ENCODE measurements at regions not wholly inside any gene's neighbourhood (a gene's known extent, or its start where the extent isn't known, plus 50 kb on each side); places are given as distances from the start of the nearest gene placed in this dataset.
A peak's percentile ranks its signal among the peaks of the same experiment; 100 is the strongest.

DNA sequence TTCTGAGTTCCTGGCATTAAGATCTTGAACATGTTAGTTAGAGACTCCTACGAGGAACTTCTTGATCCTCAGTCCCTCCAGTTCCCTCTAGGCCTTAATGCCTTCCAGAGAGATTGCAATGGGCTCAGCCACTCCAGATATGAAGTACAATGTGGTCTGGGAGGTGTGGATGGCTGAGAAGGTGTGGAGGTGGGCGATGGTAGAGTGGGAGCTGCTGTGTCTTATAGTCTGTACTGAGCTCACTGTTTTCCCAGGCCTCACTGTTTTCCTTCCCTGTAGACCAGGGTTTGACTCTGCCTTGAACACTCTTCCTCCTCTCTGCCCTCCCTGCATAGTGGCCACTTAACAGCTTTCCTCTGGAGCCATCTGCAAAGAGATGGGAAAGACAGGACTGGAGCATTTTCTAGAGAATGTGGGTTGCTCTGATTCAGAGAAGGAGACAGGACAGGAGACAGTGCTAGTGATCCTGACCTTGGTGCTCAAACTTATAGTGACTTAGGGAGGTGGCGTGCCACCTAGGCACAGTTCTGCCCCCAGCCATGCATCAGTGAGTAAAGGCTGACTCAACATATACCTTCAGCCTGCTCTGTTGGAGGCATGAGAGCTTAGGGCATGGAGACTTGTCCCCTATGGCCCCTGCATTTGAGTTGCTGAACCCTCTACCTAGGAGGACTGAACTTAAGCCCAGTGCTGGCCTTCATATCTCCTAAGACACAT, 129.7 kb downstream of the TDRD15 start:
- no peak for DNase-seq (ENCODE audit: low spot score)

DNA sequence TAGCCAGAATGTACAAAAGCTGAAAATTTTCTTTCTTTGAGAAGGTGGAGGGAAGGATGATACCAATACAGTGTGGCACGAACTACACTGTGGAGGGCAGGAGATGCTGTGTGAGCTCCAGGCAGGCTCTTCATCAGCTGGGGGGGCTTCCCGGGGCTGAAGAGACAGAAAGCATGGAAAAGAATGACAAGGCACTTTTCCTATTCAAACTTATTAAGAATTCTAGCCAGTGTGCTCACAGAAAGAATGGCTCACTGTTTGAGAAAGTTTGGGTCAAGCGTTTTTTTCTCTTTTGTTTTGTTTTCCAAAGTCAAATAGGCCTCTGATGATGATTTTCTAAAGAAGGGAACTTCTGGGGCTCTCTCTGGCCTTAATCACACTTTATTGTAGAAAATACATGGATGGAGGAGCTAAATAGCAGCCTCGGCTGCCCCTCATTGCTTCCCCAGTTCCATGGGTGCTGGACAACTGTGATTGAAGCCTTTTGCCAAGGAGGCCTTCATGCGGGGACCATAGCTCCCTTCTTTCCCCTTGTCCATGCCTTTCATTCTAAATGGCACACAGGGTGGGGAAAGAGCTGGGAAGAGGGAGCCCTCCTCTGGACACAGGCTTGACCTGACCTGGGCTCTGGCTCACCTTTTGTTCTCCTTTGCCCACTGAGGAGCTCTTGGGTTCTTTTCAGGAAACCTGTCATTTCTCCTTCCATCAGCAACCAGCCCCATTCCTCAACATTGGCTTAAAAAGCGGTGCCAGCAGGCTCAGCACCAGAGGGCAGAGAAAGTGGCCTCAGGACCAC, 130.6 kb downstream of the TDRD15 start:
- DNase-seq (ENCODE audit: low spot score), result no peak

DNA sequence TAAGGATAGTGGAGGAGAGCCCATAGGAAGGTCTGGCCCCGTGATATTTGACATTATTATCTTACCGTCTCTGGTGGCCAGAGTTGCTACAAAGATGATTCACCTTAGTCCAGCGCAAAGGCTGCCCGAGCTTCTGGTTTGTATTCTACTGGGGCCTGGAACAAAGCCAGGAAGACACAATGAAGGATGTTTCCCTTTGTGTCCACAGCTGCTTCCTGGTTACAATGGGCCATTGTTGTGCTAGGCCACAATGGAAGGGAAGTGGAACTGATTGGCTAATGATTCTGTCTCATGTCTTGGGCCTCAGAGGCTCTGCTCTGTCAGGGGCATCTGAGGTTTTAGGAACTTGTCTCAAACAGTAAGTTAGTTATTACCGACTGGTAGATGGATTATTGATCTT, 132.2 kb downstream of the TDRD15 start:
- DNase-seq (ENCODE audit: low spot score), result no peak

DNA sequence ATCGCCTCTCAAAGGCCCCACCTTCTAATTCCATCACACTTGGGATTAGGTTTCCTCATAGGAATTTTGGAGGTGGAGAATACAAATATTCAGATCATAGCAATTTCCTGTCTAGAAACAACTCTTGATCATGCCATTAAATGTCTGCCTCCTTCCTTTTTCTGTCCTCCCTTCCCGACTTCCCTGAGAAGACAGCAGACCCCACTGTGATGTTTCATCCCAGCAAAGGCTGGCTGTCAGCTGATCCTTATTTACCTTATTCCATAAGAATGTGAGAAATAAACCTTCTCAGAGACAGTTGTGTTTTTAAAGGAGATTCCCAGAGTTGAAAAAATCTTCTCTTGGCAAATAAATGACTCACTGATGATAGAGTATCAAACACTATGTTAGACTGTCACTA, 133.9 kb downstream of the TDRD15 start:
- no peak for DNase-seq (ENCODE audit: low spot score)

DNA sequence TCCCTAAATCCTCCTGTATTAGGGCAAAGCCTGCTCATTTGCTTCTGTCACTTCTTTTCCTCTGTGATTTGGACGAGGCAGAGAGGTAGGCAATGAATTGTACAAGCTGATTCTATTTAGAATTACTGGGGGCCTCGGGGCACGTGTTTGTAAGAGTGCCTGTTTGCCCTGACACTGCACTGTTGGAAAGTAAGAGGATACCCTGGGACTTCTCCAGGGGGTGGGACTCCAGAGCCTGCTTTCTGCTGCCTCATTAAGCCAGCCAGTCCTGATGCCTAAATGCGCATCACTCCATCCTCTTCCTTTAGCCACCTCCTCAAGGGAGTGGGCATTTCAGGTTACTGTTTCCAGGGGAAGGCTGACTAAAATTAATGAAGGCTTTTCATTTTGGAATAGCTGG, 134.3 kb downstream of the TDRD15 start:
- DNase-seq (ENCODE audit: low spot score), result no peak

DNA sequence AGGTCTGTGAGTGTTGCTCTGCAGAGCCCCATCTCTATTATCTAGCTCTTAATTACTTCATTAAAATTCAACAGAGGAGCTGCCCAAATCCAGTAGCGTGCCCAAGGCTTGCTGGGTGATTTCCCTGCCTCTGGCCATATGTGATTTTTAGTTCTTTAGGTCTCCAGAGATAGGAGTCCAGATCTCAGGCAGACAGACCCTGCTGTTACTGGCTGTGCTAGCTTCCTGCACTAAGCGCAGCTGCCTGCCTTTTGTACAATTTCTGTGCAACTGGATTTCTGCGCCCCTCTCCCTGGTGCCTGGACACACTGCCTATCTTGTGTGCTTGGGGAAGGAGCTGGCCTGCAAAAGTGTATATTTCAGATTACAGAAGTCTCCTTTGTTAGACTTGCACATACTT, 136.5 kb downstream of the TDRD15 start:
- DNase-seq (ENCODE audit: low spot score), result no peak

DNA sequence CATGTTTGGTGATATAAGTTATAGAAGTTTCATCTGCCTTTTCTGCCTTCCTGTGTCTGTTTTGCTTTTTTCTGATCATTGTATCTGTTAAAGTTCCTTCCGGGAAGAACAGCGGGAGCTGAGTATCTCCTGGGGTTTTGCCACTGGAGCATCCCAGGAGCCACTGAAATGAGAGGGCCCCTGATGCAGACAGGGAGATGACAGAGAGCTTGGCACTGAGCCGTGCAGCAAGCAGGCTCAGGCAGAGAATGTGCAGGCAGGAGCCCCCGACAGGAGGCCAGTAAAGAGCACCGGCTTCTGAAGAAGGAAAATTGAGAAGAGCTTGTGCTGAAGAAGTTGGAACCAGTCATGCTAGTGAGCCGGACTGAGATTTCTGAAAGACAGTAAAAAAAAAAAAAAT, 137.8 kb downstream of the TDRD15 start:
- DNase-seq (ENCODE audit: low spot score), result no peak

DNA sequence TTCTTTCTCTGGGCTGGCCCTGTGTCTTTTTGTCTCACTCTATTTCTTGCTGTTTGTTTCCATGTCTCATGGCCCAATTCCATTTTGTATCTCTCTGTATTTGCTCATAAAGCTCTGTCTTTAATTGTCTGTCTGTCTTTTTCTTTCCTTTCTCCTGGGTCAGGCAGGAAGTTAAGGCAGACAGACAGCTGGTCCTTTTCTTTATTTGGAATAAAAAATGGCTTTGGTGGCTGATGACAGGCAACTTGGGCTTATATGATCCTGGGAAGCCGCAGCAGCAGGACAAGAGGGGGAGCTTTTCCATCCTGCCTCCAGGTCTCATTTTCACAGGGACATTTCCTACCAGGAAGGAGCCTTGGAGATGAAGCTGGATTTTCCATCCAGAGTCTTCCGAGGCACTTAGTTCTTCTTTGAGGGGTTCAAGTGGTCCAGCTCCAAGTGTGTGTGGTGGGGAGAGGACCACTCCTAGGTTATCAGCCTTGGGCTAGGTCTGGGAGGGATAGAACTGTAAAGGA, 138.7 kb downstream of the TDRD15 start:
- DNase-seq (ENCODE audit: low spot score), result no peak

DNA sequence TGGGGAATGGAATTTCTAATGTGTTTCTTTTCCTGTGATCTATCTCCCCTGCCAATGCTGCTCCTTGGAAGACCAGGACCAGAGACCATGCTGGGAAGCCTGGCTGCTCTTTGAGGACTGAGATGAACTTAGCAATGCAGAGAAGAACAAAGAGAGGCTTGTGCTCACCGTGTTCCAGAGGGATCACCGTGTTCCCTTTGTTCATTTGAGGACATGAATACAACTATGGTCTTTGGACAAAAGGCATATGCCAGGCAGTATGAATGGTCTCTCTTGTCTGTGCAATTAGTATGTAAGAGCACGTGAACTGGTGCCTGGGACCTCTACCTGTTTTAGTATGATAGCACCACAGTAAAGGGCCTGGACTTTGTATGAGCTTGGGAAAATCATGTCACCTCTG, 139.9 kb downstream of the TDRD15 start:
- DNase-seq (ENCODE audit: low spot score), result no peak

DNA sequence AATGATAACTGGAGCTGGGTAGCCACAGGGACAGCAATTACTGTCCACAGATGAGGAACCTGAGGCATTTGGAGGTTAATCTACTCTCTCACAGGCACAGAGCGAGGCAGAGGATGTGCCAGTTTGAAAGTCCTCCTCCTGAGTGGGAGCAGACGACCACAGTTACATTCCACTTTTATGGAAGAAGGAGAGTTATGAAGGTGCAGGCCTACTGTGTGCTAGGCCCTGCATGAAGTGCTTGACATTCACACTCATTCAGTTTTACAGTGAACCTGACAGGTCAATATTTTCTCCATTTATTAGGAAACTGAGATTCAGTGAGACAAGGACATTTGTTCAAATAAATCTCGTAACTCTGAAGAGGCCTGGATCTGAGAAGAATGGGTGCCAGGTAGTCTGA, 142.0 kb downstream of the TDRD15 start:
- DNase-seq (ENCODE audit: low spot score), result no peak

DNA sequence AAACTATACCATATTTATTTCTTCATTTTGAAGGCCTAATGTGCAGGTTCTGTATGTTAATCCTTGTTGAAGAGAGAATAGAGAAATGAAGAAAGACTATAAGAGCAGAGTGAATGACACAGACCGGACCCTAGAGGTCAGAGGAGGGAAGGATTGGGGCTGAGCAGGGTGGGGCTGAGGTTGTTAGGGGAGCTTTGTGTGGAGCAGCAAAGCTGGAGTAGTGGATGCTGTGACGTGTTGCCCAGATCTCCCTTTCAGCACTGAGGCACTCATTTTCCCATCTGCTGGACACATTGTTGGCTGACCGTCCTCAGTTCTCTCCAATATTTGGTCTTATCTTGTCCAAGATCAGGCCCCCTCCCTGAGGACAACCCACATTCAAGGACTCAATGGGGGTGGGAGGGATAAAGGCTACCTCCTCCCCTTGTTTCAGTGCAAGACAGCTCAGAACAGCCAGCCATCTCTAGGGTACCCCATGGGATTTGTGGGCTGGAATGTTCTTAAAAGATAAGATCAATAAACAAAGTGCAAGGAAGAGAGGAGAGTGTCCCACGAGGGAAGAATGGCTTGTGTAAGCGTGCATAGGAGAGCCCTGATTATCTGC, 143.6 kb downstream of the TDRD15 start:
- peak; percentile 41 for DNase-seq (ENCODE audit: low spot score)

DNA sequence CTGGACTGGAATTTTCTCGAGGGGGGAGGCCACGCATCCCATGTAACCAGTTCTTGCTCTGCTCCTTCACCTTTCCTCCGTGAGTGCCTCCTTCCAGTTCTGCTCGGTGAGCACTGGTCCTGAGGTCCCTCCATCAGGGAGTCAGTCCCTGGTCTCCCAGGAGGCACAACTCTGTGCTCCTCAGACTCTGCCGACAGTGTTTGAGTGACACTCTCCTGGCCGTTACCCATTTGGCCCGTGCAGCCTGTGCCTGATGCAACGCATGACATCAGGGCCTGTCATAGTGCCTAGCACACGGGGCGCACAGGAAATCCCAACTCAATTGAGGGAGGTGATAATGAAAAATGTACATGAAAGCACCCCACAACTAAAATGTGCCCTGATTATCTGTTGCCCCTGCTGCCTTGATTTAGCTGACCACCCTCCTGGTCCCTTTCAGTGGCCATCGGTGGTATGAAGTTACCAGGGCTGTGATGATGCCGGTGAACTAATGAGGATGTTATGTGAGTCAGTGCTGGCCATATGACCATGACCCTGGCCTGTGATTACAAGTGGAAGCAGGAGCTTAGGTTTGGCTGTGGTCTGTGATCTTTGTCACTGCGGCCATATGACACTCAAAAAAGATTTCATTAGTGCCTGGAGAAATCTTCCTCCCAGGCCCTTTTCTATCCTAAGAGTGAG, 144.6 kb downstream of the TDRD15 start:
- no peak for DNase-seq (ENCODE audit: low spot score)

DNA sequence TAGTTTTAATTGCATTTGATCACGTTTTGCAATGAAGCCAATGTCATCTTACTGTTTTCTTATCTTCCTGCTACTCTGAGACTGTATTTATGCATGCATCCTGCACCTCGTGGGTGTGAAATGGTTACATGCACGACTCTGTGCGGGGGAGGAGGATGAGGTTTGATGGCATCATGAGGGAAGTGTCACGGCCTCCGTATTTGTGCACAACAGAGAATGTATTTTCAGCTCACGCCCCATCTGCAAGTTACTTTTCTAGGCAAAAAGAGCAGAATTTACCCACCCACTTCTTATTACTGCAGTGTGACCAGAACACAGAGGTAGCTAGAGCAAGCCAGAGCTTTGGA, 145.1 kb downstream of the TDRD15 start:
- DNase-seq (ENCODE audit: low spot score), result no peak

DNA sequence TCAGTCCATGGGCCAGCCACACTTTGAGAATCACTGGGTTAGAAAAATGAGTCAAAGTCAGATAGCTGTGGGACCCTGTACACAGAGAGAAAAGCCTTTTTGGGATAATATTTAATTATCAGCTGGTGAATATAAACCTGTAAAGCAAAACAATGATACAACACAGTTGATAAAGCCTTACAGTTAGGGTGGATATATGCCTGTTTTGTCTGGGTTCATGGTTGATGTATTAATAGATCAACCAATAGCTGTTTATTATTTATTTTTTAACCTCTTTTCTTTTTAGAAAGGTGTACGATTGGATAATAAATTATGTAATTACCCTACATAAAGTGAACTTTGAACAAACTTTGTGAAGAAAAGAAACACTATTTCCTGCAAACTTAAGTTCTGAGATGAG, 145.6 kb downstream of the TDRD15 start:
- no peak for DNase-seq (ENCODE audit: low spot score)

DNA sequence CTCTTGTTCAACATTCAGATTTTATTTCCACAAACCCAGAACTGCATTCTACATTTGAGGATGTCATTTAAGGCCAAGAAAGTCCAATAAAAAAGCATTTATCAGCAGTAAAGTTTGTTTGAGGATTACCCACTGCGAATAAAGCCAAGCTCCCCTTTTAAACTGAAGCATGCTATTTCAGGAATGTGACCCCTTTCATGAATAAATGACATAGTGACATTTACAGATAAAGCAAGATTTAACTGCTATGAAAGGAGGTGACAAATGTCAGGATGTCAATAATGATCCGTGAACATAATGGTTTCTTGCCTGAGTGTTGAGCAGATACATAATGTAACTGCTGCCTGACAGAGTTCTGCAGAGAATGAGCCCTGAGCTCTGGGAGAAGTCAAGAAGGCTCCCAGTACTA, 146.3 kb downstream of the TDRD15 start:
- no peak for DNase-seq (ENCODE audit: low spot score)

DNA sequence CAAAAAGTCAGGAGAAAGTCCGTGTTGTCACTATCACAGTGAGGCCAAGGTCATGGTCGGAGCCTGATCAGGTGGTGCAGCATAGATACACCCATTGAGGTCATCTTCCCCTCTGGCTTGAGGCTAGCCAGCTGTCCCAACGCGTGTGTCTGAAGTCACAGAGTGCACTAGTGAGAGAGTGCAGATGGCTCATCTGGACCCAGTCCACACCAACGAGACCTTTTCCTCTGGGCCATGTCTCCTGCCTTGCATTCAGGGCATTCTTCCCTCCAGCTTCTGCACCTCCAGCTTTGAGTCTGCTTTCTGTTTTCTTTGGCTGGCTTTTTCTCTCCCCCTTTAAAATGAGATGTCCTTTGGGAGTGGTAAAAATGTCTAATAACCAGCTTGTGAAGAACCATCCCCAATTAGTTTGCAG, 146.9 kb downstream of the TDRD15 start:
- DNase-seq (ENCODE audit: low spot score), result no peak

DNA sequence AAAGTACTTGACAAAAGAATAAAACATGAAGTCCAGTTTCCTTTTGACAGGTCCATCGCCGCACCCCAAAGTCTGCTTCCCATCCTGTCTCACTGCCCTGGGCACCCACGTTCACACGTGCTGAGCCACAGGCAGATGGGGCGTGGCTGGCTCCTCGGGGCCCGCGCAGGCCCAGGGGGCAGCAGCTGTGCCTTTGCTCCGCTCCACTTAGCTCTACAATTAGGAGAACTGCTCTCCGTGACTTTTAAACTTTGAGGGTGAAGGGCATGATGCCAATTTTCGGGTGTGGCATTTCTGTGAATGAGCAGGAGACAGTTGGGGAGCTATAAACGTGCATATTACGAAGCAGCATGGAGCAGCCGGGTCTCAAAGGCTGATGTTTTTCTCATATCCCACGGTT, 152.4 kb downstream of the TDRD15 start:
- DNase-seq (ENCODE audit: low spot score), result no peak

DNA sequence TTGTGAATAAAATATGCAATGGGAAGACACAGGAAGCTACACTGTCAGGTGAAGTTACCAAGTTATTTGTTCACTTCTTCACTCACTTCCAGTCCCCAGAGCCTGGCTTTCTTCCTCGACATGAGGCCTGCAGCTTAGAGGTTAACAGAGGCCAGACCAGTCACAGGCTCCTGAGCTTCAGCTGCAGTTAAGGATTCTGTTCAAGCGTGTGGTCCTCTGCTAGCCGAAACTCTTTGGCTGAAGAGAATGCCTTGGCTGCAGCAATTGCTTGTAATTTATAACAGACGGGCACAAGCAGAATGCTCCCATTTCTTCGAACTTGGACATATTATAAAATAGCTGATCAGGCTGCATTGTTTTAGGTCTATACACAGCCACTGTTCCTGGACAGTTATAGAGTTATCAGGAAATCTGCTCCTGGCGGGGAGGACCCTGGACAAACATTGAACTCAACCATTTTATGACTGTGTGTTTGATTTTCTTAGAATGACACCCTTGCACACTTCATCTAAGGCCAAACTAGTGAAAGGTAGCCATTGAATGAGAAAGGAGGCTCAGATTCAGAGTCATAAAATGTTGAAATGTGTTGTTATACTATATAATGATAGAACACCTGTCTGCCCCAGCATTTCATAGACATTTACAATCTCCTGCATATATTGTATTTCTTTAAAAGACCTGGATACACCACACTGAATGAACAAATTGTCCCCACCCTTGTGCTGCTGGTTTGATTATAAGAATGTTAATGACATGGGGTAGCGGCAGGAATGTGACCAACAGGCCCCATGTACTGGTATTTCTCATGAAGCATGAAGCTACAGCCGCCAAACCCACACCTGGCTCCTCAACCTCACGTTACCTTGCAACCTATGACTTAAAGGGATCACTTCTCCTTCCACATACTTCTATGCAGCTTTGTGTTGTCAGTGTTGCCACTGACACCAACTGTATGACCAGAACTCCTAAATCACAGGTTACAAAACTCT, 153.6 kb downstream of the TDRD15 start:
- DNase-seq (ENCODE audit: low spot score), result no peak

DNA sequence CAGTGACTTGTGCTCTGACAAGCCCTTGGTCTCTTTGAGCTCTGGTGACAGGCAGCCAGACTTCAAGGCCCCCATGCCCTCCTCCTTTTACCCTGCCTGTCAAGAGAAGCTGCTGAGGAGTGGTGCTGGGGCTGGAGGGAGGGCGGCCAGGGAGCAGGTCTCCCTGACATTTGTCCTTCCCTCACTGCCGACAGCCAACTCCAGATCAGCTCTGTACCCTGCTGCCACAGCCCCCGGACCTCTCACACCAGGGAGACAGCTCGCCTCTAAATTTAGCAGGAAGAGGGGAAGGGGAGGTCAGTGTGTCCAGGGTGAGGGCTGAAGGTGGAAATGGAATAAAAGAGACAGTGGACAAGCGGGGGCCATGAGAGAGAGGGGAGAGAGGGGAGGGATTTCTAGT, 155.8 kb downstream of the TDRD15 start:
- no peak for DNase-seq (ENCODE audit: low spot score)

DNA sequence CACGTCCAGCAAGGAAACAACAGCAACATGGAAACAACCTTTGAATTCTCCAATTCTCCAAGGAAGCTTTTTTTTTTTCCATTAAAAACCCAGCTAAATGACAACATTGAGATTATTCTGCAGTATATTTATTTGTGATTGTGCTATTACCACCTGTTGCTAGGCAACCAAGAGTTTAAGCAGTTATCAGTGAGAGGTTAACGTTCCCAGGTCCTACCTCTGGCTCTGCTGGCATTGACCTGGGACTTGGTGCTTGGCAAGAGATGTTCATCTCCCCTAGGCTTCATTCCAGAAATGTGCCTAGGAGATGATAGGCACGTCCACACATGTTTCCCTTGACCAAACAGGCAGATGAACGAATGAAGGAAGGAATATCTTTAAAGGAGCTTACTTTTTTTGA, 157.0 kb downstream of the TDRD15 start:
- no peak for DNase-seq (ENCODE audit: low spot score)

DNA sequence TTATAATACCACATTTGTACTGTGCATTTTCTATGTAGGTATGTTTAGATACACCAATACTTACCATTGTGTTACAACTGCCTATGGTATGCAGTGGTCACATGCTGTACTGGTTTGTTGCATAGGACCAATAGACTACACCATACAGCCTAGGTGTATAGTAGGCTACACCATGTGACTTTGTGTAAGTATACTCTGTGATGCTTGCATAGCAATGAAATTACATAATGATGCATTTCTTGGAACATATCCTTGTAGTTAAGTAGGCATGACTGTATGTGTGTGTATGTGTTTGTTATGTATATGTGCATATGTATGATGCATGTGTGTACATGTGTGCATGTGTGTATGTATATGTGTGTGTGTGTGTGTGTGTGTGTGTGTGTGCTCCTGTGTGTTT, 157.6 kb downstream of the TDRD15 start:
- no peak for DNase-seq (ENCODE audit: low spot score)
